Erythroblast (primary cell): ENCODE measurements at regions not wholly inside any gene's neighbourhood (a gene's known extent, or its start where the extent isn't known, plus 50 kb on each side); places are given as distances from the start of the nearest gene placed in this dataset.

Experiments used
- DNase-seq, 2 experiments: peaks; one replicate each; lab custom pipeline; 2025; lab: John Stamatoyannopoulos, UW
- GATA1 ChIP-seq: IDR thresholded peaks from 2 replicates; pipeline ENCODE4 v1.6.1; 2011; ENCODE audit warnings: low read depth, mild to moderate bottlenecking, control low read depth, low read length, moderate library complexity
- POLR2A ChIP-seq: IDR thresholded peaks from 2 replicates; pipeline ENCODE4 v1.6.1; 2011; ENCODE audit warnings: mild to moderate bottlenecking, low read length

DNA sequence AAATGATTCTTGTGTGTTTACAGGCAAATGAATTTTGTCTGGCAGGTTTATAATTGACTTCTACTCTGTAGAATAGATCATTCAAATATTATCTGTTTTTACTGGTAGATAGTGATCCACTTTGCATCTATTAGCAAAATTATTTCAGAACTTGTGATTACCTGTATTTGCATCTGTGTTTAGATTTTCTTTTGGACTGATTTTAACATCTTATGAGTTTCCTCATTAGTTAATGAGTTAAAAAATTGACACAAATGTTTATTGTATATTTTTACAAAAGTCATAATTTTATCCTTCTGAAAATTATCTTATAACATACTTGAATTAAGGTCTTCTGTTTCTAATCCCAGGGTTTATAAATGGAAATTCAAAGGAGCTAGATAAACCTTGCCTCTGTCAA is 132.0 kb upstream of the KCNJ16 start:
- no peak for TF ChIP-seq POLR2A
- TF ChIP-seq GATA1 = no peak
- DNase-seq = no peak

DNA sequence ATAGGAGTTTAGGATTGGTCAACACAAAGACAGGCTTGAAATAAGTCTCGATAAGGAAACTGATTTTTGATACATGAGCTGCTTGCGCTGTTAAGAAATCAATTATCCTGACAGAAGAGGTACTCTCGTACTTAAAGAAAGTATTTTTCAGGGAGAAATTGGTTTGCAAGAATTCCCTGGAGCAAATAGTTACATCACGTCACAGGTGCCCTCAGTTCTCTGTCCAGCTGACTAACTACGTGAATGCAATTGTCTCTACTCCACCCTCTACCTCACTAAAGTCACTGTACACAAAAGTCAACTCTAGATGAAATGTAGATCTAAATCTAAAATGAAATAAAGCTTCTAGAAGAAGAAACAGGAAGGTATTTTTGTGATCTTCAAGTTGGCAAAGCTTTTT is 130.6 kb upstream of the KCNJ16 start:
- TF ChIP-seq GATA1 (no peak), POLR2A (no peak)
- no peak for DNase-seq

DNA sequence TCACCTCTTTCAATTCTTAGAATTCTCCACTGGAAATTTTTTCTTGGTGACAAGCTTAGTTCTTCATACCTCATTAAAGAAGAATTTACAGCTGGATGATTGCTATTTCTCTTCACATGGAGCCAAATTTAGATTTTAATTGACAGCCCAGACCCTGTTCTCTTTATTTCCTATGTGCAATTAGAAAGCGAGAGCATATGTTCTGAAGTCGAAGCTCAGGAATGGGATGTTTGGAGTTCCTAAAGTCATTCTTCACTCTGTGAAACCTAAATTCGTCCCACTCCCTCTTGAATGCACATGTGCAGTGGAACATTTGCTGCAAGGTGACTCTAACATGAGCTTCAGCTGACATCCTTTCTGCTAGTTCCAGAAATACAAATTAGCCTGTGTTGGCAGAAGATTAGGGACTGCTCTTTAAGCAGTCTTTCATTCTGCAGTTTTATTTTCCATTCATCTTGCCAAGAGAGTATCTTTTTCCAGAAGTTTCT is 129.3 kb upstream of the KCNJ16 start:
- no peak for DNase-seq
- TF ChIP-seq POLR2A = no peak
- TF ChIP-seq GATA1 = no peak

DNA sequence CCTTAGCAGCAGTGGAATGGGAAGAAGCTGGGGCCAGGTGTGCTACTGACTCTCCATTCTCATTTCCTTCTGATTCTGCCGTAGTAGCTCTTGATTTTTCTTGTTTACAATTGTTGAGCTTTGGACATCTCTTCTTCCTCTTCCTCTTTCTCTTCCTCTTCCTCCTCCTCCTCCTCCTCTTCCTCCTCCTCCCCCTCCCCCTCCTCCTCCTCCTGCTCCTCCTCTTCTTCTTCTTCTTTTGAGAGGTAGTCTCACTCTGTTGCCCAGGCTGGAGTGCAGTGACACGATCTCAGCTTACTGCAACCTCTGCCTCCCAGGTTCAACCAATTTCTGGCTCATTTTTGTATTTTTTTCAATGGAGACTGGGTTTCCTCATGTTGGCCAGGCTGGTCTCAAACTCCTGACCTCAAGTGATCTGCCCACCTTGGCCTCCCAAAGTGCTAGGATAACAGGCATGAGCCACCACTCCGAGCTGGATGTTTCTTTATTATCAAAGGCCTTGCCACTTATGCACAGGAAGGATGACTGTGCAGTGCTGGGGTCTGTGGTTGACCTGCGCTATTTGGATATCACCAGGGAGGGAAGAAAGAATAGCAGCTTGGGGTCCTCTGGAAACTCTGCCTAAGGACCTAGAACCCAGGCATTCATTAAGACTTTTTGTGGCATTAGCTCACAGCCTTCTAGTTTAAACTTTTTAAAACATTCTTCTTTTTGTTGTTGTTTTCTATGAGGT is 127.8 kb upstream of the KCNJ16 start:
- TF ChIP-seq GATA1 (no peak), POLR2A (no peak)
- DNase-seq = no peak

DNA sequence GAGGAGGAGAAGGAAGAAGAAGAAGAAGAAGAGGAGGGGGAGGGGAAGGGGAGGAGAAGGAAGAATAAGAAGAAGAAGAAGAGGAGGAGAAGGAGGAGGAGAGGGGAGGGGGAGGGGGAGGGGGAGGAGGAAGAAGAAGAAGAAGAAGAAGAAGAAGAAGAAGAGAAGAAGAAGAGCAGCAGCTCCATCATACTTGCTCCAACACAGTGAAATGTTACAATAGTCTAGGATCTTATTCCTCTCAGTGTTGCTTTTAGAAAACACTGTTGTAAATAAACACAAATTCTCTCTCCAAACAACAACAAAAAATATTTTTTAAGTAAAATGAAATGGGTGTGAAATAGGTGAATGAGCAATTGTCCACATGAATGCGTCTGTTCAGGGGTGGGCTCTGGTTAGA is 126.6 kb upstream of the KCNJ16 start:
- TF ChIP-seq GATA1 = no peak
- TF ChIP-seq POLR2A = no peak

GRCh38 chr17:69949496-69949895 is 125.5 kb upstream of the KCNJ16 start:
- TF ChIP-seq GATA1 (no peak), POLR2A (no peak)
- no peak for DNase-seq

More for the DNA sequence above, 126.6 kb upstream of the KCNJ16 start:
- no peak for DNase-seq

- no peak for DNase-seq
- TF ChIP-seq GATA1 (no peak), POLR2A (no peak)
These were observed 124.9 kb upstream of the KCNJ16 start for GRCh38 chr17:69949973-69950695.

- TF ChIP-seq GATA1 (no peak), POLR2A (no peak)
These were observed 124.2 kb upstream of the KCNJ16 start for GRCh38 chr17:69950701-69951418.

GRCh38 chr17:69954241-69954925 is 120.6 kb upstream of the KCNJ16 start:
- TF ChIP-seq GATA1 (no peak), POLR2A (no peak)
- no peak for DNase-seq

More at GRCh38 chr17:69950701-69951418, 124.2 kb upstream of the KCNJ16 start:
- DNase-seq = no peak

DNA sequence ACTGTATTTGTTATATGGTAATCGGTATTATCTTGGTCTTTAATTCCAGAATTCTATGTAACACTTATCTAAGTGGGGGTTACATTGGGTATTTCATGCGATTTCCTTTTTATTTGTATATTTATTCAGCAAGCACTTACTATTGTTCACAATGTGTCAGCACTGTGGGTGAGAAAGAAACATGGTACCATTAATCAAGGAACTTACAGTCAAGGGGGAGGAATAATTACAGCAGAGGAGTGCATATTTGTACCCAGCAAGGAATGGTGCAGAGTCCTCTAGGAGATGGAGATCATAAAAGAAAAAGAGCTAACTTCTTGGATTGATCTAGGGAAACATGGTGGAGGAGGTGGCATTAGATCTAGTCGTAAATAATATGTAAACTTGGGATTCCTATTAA is 117.0 kb upstream of the KCNJ16 start:
- no peak for DNase-seq
- TF ChIP-seq GATA1 = no peak
- no peak for TF ChIP-seq POLR2A

GRCh38 chr17:69959283-69959682 is 115.7 kb upstream of the KCNJ16 start:
- TF ChIP-seq POLR2A (no peak), GATA1 (no peak)
- no peak for DNase-seq

DNA sequence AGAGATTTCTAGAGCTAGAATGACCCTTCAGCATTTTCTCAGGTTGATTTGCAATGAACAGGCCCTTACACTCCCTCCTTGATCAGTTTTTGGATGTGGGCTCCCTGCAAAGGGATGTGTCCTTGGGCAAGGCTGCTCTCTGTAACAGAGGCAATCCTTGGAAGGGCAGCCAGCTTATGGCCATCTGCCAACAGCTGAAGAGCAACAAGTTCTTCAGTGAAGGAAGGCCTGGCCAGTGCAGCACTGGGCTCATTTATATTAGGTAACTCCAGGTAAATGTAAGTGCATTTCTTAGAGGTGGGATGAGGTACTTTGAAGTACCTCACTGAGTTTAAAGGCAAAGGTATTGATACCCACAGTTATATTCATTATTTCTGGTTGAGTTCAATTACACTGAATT is 114.3 kb upstream of the KCNJ16 start:
- DNase-seq = no peak
- no peak for TF ChIP-seq POLR2A
- no peak for TF ChIP-seq GATA1

GRCh38 chr17:69961501-69962145 is 113.4 kb upstream of the KCNJ16 start:
- peak in 1 of 2 experiments; percentile 1 for DNase-seq
- no peak for TF ChIP-seq POLR2A
- TF ChIP-seq GATA1 = no peak
